ENCODE measurements at regions not wholly inside any gene's neighbourhood (a gene's known extent, or its start where the extent isn't known, plus 50 kb on each side); places are given as distances from the start of the nearest gene placed in this dataset.
A peak's percentile ranks its signal among the peaks of the same experiment; 100 is the strongest.

- no peak for DNase-seq (ENCODE audit: low read depth)
- no peak overlapping the region for H3K4me3 ChIP-seq (ENCODE audit: low read depth, low read length)
- TF ChIP-seq, protein P1, sequence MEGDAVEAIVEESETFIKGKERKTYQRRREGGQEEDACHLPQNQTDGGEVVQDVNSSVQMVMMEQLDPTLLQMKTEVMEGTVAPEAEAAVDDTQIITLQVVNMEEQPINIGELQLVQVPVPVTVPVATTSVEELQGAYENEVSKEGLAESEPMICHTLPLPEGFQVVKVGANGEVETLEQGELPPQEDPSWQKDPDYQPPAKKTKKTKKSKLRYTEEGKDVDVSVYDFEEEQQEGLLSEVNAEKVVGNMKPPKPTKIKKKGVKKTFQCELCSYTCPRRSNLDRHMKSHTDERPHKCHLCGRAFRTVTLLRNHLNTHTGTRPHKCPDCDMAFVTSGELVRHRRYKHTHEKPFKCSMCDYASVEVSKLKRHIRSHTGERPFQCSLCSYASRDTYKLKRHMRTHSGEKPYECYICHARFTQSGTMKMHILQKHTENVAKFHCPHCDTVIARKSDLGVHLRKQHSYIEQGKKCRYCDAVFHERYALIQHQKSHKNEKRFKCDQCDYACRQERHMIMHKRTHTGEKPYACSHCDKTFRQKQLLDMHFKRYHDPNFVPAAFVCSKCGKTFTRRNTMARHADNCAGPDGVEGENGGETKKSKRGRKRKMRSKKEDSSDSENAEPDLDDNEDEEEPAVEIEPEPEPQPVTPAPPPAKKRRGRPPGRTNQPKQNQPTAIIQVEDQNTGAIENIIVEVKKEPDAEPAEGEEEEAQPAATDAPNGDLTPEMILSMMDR (conservative IDR thresholded peaks at IDR 0.05; ENCODE audit: low read depth, low read length): no peak
Measured at GRCh38 chr14:40197344-40197743, 765.1 kb upstream of the FBXO33 start.

DNA sequence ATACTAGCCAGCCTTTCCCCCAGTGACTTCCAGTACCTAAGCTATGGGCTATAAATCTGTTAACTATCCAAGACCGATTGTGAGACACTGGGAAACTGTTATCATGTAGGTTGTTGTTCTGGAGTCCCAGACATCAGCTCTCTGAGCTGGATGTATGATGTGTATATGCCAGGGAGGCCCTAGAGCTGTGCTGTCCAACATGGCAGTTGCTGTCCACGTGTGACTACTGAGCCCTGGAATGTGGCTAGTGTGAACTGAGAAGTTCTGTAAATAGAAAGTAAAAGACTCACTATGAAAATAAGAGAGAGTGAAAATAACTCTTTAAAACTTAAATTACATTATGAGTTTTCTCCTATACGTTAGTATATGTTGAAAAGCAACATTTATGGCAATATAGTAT lies 755.8 kb upstream of the FBXO33 start:
- DNase-seq (ENCODE audit: low read depth): peak; percentile 0
- TF ChIP-seq, protein P1 (conservative IDR thresholded peaks at IDR 0.05; ENCODE audit: low read depth, low read length): no peak

GRCh38 chr14:40164083-40164482 lies 731.9 kb upstream of the FBXO33 start:
- no peak for DNase-seq (ENCODE audit: low read depth)
- TF ChIP-seq, protein P1 (conservative IDR thresholded peaks at IDR 0.05; ENCODE audit: low read depth, low read length): no peak
- H3K4me3 ChIP-seq (ENCODE audit: low read depth, low read length): no peak overlapping the region

More for the DNA sequence above, 755.8 kb upstream of the FBXO33 start:
- no peak overlapping the region for H3K4me3 ChIP-seq (ENCODE audit: low read depth, low read length)

DNA sequence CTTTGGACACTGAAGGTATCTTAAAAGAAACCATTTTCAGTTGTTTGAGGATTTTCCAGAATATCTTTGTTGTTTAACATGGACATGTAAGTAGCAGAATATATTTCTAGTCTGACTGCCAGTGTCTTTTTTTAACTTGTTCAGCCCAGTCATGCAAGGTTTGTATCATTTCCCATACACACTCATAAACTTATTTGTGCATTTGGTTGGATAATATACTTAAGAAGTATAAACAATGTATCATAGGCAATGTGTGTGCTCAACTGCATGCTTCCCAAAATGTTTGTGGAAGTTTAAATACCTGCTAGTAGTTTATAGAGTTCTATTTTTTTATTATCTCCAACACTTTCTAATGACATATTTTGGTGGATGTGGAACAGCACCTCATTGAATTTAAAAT lies 707.4 kb upstream of the FBXO33 start:
- H3K4me3 ChIP-seq (ENCODE audit: low read depth, low read length): no peak overlapping the region
- TF ChIP-seq, protein P1 (conservative IDR thresholded peaks at IDR 0.05; ENCODE audit: low read depth, low read length): no peak
- no peak for DNase-seq (ENCODE audit: low read depth)

- TF ChIP-seq, protein P1 (conservative IDR thresholded peaks at IDR 0.05; ENCODE audit: low read depth, low read length): no peak
- no peak for DNase-seq (ENCODE audit: low read depth)
- no peak overlapping the region for H3K4me3 ChIP-seq (ENCODE audit: low read depth, low read length)
Measured at GRCh38 chr14:40133463-40133862, 701.2 kb upstream of the FBXO33 start.

- no peak for DNase-seq (ENCODE audit: low read depth)
- H3K4me3 ChIP-seq (ENCODE audit: low read depth, low read length): no peak overlapping the region
- TF ChIP-seq, protein P1 (conservative IDR thresholded peaks at IDR 0.05; ENCODE audit: low read depth, low read length): no peak
Measured at GRCh38 chr14:40129159-40129558, 696.9 kb upstream of the FBXO33 start.

DNA sequence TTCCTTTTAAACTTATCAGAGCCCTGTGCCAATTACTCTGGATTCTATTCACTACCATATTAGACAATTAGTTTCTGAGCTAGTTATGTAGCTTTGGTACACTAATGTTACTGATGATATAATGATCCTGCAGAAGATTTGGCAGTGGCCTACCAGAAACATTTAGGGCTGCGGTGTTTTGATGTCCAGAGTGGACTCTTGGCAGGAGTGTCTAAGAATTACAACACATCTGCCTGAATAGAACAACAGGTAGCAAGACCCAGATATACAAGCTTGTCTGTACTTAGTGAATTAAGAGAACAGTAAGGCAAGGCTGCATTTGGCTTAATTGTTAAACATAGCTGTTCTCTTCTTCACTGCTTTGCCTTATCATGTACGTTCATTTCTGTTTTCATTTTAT lies 691.6 kb upstream of the FBXO33 start:
- no peak for DNase-seq (ENCODE audit: low read depth)
- TF ChIP-seq, protein P1 (conservative IDR thresholded peaks at IDR 0.05; ENCODE audit: low read depth, low read length): no peak
- no peak overlapping the region for H3K4me3 ChIP-seq (ENCODE audit: low read depth, low read length)
